ENCODE measurements at regions not wholly inside any gene's neighbourhood (a gene's known extent, or its start where the extent isn't known, plus 50 kb on each side); places are given as distances from the start of the nearest gene placed in this dataset.
A peak's percentile ranks its signal among the peaks of the same experiment; 100 is the strongest.

DNA sequence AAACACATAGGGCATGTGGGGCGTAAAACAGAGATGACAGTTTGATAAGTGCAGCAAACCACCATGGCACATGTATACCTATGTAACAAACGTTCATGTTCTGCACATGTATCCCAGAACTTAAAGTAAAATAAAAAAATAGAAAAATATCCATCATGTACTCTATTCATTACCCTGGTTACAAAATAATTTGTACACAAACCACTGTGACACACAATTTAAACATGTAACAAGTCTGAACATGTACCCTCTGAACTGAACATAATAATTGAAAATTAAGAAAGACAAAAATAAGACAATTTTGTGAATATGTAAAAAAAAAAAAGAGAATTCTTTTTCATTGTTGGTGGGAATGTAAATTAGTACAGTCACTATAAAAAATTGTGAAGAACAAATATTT, 379.2 kb downstream of the KDM5D start:
- no peak overlapping the region for H3K27ac ChIP-seq (ENCODE audit: low read depth, low read length)
- H3K27me3 ChIP-seq (ENCODE audit: control insufficient read depth, insufficient read depth, low read length): no peaks in the 10 kb centered on the region
- H3K9me3 ChIP-seq (ENCODE audit: control insufficient read depth, insufficient read depth, low read length): no peaks in the 10 kb centered on the region
- ChIA-PET CTCF (no interaction called here), POLR2A (no interaction called here)
- H3K4me3 ChIP-seq (ENCODE audit: low read depth, low read length): no peak overlapping the region
- no peak for DNase-seq (ENCODE audit: low read depth, low spot score)
- TF ChIP-seq, protein P1, sequence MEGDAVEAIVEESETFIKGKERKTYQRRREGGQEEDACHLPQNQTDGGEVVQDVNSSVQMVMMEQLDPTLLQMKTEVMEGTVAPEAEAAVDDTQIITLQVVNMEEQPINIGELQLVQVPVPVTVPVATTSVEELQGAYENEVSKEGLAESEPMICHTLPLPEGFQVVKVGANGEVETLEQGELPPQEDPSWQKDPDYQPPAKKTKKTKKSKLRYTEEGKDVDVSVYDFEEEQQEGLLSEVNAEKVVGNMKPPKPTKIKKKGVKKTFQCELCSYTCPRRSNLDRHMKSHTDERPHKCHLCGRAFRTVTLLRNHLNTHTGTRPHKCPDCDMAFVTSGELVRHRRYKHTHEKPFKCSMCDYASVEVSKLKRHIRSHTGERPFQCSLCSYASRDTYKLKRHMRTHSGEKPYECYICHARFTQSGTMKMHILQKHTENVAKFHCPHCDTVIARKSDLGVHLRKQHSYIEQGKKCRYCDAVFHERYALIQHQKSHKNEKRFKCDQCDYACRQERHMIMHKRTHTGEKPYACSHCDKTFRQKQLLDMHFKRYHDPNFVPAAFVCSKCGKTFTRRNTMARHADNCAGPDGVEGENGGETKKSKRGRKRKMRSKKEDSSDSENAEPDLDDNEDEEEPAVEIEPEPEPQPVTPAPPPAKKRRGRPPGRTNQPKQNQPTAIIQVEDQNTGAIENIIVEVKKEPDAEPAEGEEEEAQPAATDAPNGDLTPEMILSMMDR (IDR thresholded peaks at IDR 0.05; ENCODE audit: low read depth, low read length): no peak

GRCh38 chrY:19357249-19357648, 387.3 kb downstream of the KDM5D start:
- Histone ChIP-seq H3K4me3 (ENCODE audit: low read depth, low read length) (no peak overlapping the region), H3K27me3 (ENCODE audit: control insufficient read depth, insufficient read depth, low read length) (no peaks in the 10 kb centered on the region), H3K27ac (ENCODE audit: low read depth, low read length) (no peak overlapping the region), H3K9me3 (ENCODE audit: control insufficient read depth, insufficient read depth, low read length) (no peaks in the 10 kb centered on the region)
- ChIA-PET POLR2A (no interaction called here), CTCF (no interaction called here)
- TF ChIP-seq, protein P1 (IDR thresholded peaks at IDR 0.05; ENCODE audit: low read depth, low read length): no peak
- DNase-seq (ENCODE audit: low read depth, low spot score): no peak

DNA sequence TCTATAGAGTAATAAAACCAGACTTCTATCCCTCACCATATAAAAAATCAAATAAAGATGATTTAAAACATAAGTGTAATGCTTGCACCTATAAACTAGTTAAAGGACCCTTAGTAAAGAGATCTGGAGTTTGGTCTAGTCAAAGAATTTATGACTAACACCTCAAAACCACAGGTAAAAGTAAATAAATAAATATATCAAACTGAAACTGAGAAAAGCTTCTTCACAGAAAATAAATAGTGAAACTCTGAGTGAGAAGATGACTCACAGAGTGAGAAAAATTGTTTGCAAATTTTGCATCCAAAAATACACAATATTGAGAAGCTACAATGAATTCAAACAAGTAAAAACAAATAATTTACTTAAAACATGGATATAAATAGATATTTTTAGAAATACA, 387.8 kb downstream of the KDM5D start:
- no peak overlapping the region for H3K4me3 ChIP-seq (ENCODE audit: low read depth, low read length)
- no peak for DNase-seq (ENCODE audit: low read depth, low spot score)
- ChIA-PET POLR2A (no interaction called here), CTCF (no interaction called here)
- H3K27me3 ChIP-seq (ENCODE audit: control insufficient read depth, insufficient read depth, low read length): no peaks in the 10 kb centered on the region
- TF ChIP-seq, protein P1 (IDR thresholded peaks at IDR 0.05; ENCODE audit: low read depth, low read length): no peak
- H3K27ac ChIP-seq (ENCODE audit: low read depth, low read length): no peak overlapping the region
- H3K9me3 ChIP-seq (ENCODE audit: control insufficient read depth, insufficient read depth, low read length): no peaks in the 10 kb centered on the region

DNA sequence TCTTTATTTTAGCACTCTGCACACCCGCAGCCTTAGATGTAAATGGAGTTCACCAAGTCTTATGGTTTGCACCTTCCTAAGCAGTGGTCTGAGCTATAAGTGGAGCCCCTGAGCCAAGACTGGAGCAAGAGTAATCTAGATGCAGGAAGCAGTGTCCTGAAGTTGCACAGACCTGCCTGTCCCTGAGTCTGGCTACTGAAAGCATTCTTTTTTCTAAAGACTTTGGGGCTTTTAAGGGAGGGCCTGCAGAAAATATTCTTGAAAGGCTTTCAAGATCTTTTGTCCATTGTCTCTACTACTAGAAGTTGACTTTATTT, 389.7 kb downstream of the KDM5D start:
- H3K27ac ChIP-seq (ENCODE audit: low read depth, low read length): no peak overlapping the region
- ChIA-PET POLR2A (no interaction called here), CTCF (no interaction called here)
- no peak for DNase-seq (ENCODE audit: low read depth, low spot score)
- H3K4me3 ChIP-seq (ENCODE audit: low read depth, low read length): no peak overlapping the region
- H3K9me3 ChIP-seq (ENCODE audit: control insufficient read depth, insufficient read depth, low read length): no peaks in the 10 kb centered on the region
- H3K27me3 ChIP-seq (ENCODE audit: control insufficient read depth, insufficient read depth, low read length): no peaks in the 10 kb centered on the region
- TF ChIP-seq, protein P1 (IDR thresholded peaks at IDR 0.05; ENCODE audit: low read depth, low read length): no peak

GRCh38 chrY:19354061-19354856, 390.3 kb downstream of the KDM5D start:
- CTCF ChIA-PET: no interaction called here
- Histone ChIP-seq H3K9me3 (ENCODE audit: control insufficient read depth, insufficient read depth, low read length) (no peaks in the 10 kb centered on the region), H3K27me3 (ENCODE audit: control insufficient read depth, insufficient read depth, low read length) (no peaks in the 10 kb centered on the region), H3K4me3 (ENCODE audit: low read depth, low read length) (no peak overlapping the region), H3K27ac (ENCODE audit: low read depth, low read length) (no peak overlapping the region)
- peak; percentile 16 for DNase-seq (ENCODE audit: low read depth, low spot score)
- POLR2A ChIA-PET: no interaction called here
- TF ChIP-seq, protein P1 (IDR thresholded peaks at IDR 0.05; ENCODE audit: low read depth, low read length): no peak

Measured in AG04450 (cell line).